Keratinocyte (primary cell): ENCODE measurements at regions not wholly inside any gene's neighbourhood (a gene's known extent, or its start where the extent isn't known, plus 50 kb on each side); places are given as distances from the start of the nearest gene placed in this dataset.

Source experiments
- DNase-seq: peaks from one replicate; pipeline ENCODE4 v3.0.0-alpha.2; 2011; ENCODE audit warnings: low read depth, missing footprints, low spot score
- FAIRE-seq: peaks from 2 replicates; lab custom pipeline; 2011; peaks lifted over from hg19 to GRCh38; lab: Jason Lieb, UNC
- H2AFZ ChIP-seq: 2 replicates; pipeline ENCODE4 v1.6.0; 2012; ENCODE audit warnings: low read length, control low read depth, inconsistent platforms; ENCODE audit not compliant: control insufficient read depth
- H3K27ac ChIP-seq: 2 replicates; pipeline ENCODE4 v1.5.1; 2011; ENCODE audit warnings: low read length; ENCODE audit not compliant: control insufficient read depth, insufficient read depth
- H3K27me3 ChIP-seq: 3 replicates; pipeline ENCODE4 v1.6.0; 2011; ENCODE audit warnings: low read length; ENCODE audit not compliant: control insufficient read depth, insufficient read depth; ENCODE audit errors: extremely low read depth
- H3K36me3 ChIP-seq, 2 experiments: 2 replicates in 1 of 2; 3 replicates in 1 of 2; pipeline ENCODE4 v1.5.1; 2011; ENCODE audit warnings: low read length in 2 of 2, mild to moderate bottlenecking in 1 of 2; ENCODE audit not compliant: control insufficient read depth in 2 of 2, insufficient read depth in 2 of 2; ENCODE audit errors: extremely low read depth in 1 of 2
- H3K4me1 ChIP-seq: 3 replicates; pipeline ENCODE4 v1.5.1; 2011; ENCODE audit warnings: low read length; ENCODE audit not compliant: control insufficient read depth, insufficient read depth; ENCODE audit errors: extremely low read depth
- H3K4me2 ChIP-seq: 3 replicates; pipeline ENCODE4 v1.6.0; 2011; ENCODE audit warnings: low read depth, low read length; ENCODE audit not compliant: control insufficient read depth, insufficient read depth; ENCODE audit errors: extremely low read depth
- H3K4me3 ChIP-seq, 3 experiments: fragments of 200-600 bp in 1 of 3; sonication (generic) in 1 of 3; 2 replicates in 2 of 3; 3 replicates in 1 of 3; pipeline ENCODE4 v1.5.1; 2011 to 2016; ENCODE audit warnings: low read length in 3 of 3, mild to moderate bottlenecking in 3 of 3, control low read depth in 2 of 3, inconsistent platforms in 1 of 3, low read depth in 1 of 3, mixed read lengths in 1 of 3, mixed run types in 1 of 3, moderate library complexity in 1 of 3; ENCODE audit not compliant: control insufficient read depth in 2 of 3, insufficient read depth in 2 of 3; ENCODE audit errors: extremely low read depth in 1 of 3
- H3K79me2 ChIP-seq: 2 replicates; pipeline ENCODE4 v1.6.0; 2012; ENCODE audit warnings: low read length; ENCODE audit not compliant: control insufficient read depth, insufficient read depth
- H3K9ac ChIP-seq: 3 replicates; pipeline ENCODE4 v1.6.0; 2011; ENCODE audit warnings: low read length; ENCODE audit not compliant: control insufficient read depth, insufficient read depth; ENCODE audit errors: extremely low read depth
- H3K9me1 ChIP-seq: 3 replicates; pipeline ENCODE4 v1.6.0; 2011; ENCODE audit warnings: low read length; ENCODE audit not compliant: control insufficient read depth, insufficient read depth; ENCODE audit errors: extremely low read depth
- H3K9me3 ChIP-seq: 2 replicates; pipeline ENCODE4 v1.5.1; 2012; ENCODE audit warnings: low read depth, low read length; ENCODE audit not compliant: control insufficient read depth
- H4K20me1 ChIP-seq: 3 replicates; pipeline ENCODE4 v1.6.0; 2011; ENCODE audit warnings: low read length; ENCODE audit not compliant: control insufficient read depth, insufficient read depth; ENCODE audit errors: extremely low read depth
- CTCF ChIP-seq, 3 experiments: IDR thresholded peaks in 1 of 3; conservative IDR thresholded peaks in 1 of 3; optimal IDR thresholded peaks in 1 of 3; 2 replicates in 2 of 3; 3 replicates in 1 of 3; pipeline versions ENCODE3 to v1.5.1; 2011; ENCODE audit warnings: low read length in 3 of 3, mild to moderate bottlenecking in 3 of 3, moderate library complexity in 2 of 3, control low read depth in 1 of 3, inconsistent platforms in 1 of 3; ENCODE audit not compliant: insufficient read depth in 2 of 3; ENCODE audit errors: extremely low read depth in 1 of 3
- EZH2 ChIP-seq: IDR thresholded peaks from one replicate; pipeline ENCODE4 v1.6.1; 2012; ENCODE audit warnings: inconsistent platforms, mild to moderate bottlenecking, low read length, moderate library complexity
- dilution Hi-C: fragments of 300-500 bp; cut with MboI; formaldehyde crosslinking; loops from one replicate; pipeline ENCODE4 v1.7.0; 2020; ENCODE audit warnings: low sequenced_read_pairs; ENCODE audit not compliant: extremely low pct_ligation_motif_present

- H3K79me2 ChIP-seq, result no peaks in the 10 kb centered on the region
- dilution Hi-C loops, result no loop called here
- H3K4me3 ChIP-seq, result no peak overlapping the region
- no peak overlapping the region for H2AFZ ChIP-seq
- H3K9me1 ChIP-seq, result no peaks in the 10 kb centered on the region
- no peaks in the 10 kb centered on the region for H4K20me1 ChIP-seq
- no peaks in the 10 kb centered on the region for H3K27me3 ChIP-seq
- H3K4me2 ChIP-seq, result no peak overlapping the region
- no peak overlapping the region for H3K27ac ChIP-seq
- H3K9ac ChIP-seq, result no peak overlapping the region
- no peaks in the 10 kb centered on the region for H3K4me1 ChIP-seq
- no peak for DNase-seq
- no peak for FAIRE-seq
- TF ChIP-seq CTCF (optimal IDR thresholded peaks at IDR 0.05 in 1 of 3, IDR thresholded peaks at IDR 0.05 in 1 of 3, conservative IDR thresholded peaks at IDR 0.05 in 1 of 3; ENCODE audit: extremely low read depth in 1 of 3, insufficient read depth in 2 of 3, low read length in 3 of 3), result no peak
- no peak for TF ChIP-seq EZH2
- no peaks in the 10 kb centered on the region for H3K36me3 ChIP-seq
- H3K9me3 ChIP-seq, result no peaks in the 10 kb centered on the region
Observed at GRCh38 chr14:97838986-97839385, 1041.8 kb downstream of the VRK1 start.

- H3K79me2 ChIP-seq, result no peaks in the 10 kb centered on the region
- no peaks in the 10 kb centered on the region for H3K9me3 ChIP-seq
- H3K4me3 ChIP-seq, result no peak overlapping the region
- no peaks in the 10 kb centered on the region for H3K9me1 ChIP-seq
- H3K4me2 ChIP-seq, result no peak overlapping the region
- H3K4me1 ChIP-seq, result no peaks in the 10 kb centered on the region
- no peak overlapping the region for H3K9ac ChIP-seq
- FAIRE-seq (no peak), DNase-seq (no peak)
- H2AFZ ChIP-seq, result no peak overlapping the region
- H3K27ac ChIP-seq, result no peak overlapping the region
- dilution Hi-C loops, result no loop called here
- no peaks in the 10 kb centered on the region for H4K20me1 ChIP-seq
- TF ChIP-seq EZH2 (no peak), CTCF (optimal IDR thresholded peaks at IDR 0.05 in 1 of 3, IDR thresholded peaks at IDR 0.05 in 1 of 3, conservative IDR thresholded peaks at IDR 0.05 in 1 of 3; ENCODE audit: extremely low read depth in 1 of 3, insufficient read depth in 2 of 3, low read length in 3 of 3) (no peak)
- H3K27me3 ChIP-seq, result no peaks in the 10 kb centered on the region
- H3K36me3 ChIP-seq, result no peaks in the 10 kb centered on the region
Observed at GRCh38 chr14:97840159-97840558, 1043.0 kb downstream of the VRK1 start.
